Mesenchymal stem cell (in vitro differentiated cells and primary cell): ENCODE measurements at regions not wholly inside any gene's neighbourhood (a gene's known extent, or its start where the extent isn't known, plus 50 kb on each side); places are given as distances from the start of the nearest gene placed in this dataset.
A peak's percentile ranks its signal among the peaks of the same experiment; 100 is the strongest.

Experiments
- DNase-seq: peaks from one replicate; pipeline ENCODE4 v3.0.0-alpha.2; 2013
- H2AFZ ChIP-seq: one replicate; pipeline ENCODE4 v1.6.1; 2013; ENCODE audit warnings: low read depth, mild to moderate bottlenecking, control low read depth, inconsistent platforms, low read length, moderate library complexity
- H2AK5ac ChIP-seq: 2 replicates; pipeline ENCODE4 v1.6.1; 2013; ENCODE audit warnings: low read length, moderate library complexity, mild to moderate bottlenecking, inconsistent platforms; ENCODE audit not compliant: severe bottlenecking
- H2BK120ac ChIP-seq: one replicate; pipeline ENCODE4 v1.6.1; 2013; ENCODE audit warnings: low read depth, mild to moderate bottlenecking, inconsistent platforms, low read length, moderate library complexity
- H2BK12ac ChIP-seq, 2 experiments: one replicate each; pipeline ENCODE4 v1.6.1; 2013; ENCODE audit warnings: inconsistent platforms in 2 of 2, low read length in 2 of 2, mild to moderate bottlenecking in 2 of 2, moderate library complexity in 2 of 2, control low read depth in 1 of 2
- H2BK15ac ChIP-seq: one replicate; pipeline ENCODE4 v1.6.1; 2013; ENCODE audit warnings: mild to moderate bottlenecking, low read depth, inconsistent platforms; ENCODE audit not compliant: poor library complexity, severe bottlenecking
- H2BK5ac ChIP-seq: 2 replicates; pipeline ENCODE4 v1.6.1; 2013; ENCODE audit warnings: low read depth, mild to moderate bottlenecking, low read length, control low read depth, inconsistent platforms; ENCODE audit not compliant: poor library complexity, severe bottlenecking
- H3K14ac ChIP-seq, 2 experiments: one replicate each; pipeline ENCODE4 v1.6.1; 2013; ENCODE audit warnings: inconsistent platforms in 2 of 2, low read length in 2 of 2, control low read depth in 1 of 2, mild to moderate bottlenecking in 1 of 2, moderate library complexity in 1 of 2
- H3K18ac ChIP-seq, 2 experiments: one replicate each; pipeline ENCODE4 v1.6.1; 2013; ENCODE audit warnings: inconsistent platforms in 2 of 2, low read length in 2 of 2, control low read depth in 1 of 2, low read depth in 1 of 2, mild to moderate bottlenecking in 1 of 2
- H3K23ac ChIP-seq, 2 experiments: one replicate each; pipeline ENCODE4 v1.6.1; 2013; ENCODE audit warnings: inconsistent platforms in 2 of 2, low read length in 2 of 2, mild to moderate bottlenecking in 2 of 2, moderate library complexity in 2 of 2, control low read depth in 1 of 2
- H3K27ac ChIP-seq: 2 replicates; pipeline ENCODE4 v1.5.1; 2013; ENCODE audit warnings: mild to moderate bottlenecking, moderate library complexity, low read length, control low read depth, inconsistent platforms; ENCODE audit not compliant: poor library complexity, severe bottlenecking
- H3K27me3 ChIP-seq, 2 experiments: 2 replicates each; pipeline versions ENCODE4 v1.6.1 to v1.7.0; 2013; ENCODE audit warnings: low read length in 2 of 2, mild to moderate bottlenecking in 2 of 2, moderate library complexity in 2 of 2, control low read depth in 1 of 2, inconsistent platforms in 1 of 2; ENCODE audit not compliant: control insufficient read depth in 1 of 2, insufficient read depth in 1 of 2
- H3K36me3 ChIP-seq, 2 experiments: 2 replicates each; pipeline versions ENCODE4 v1.6.1 to v1.7.0; 2013; ENCODE audit warnings: low read length in 2 of 2, control low read depth in 1 of 2, inconsistent platforms in 1 of 2, low read depth in 1 of 2, mild to moderate bottlenecking in 1 of 2; ENCODE audit not compliant: insufficient read depth in 2 of 2, control insufficient read depth in 1 of 2
- H3K4ac ChIP-seq, 2 experiments: one replicate each; pipeline ENCODE4 v1.6.1; 2013; ENCODE audit warnings: inconsistent platforms in 2 of 2, low read length in 2 of 2, mild to moderate bottlenecking in 2 of 2, moderate library complexity in 2 of 2, control low read depth in 1 of 2, low read depth in 1 of 2
- H3K4me1 ChIP-seq: 2 replicates; pipeline ENCODE4 v1.6.1; 2013; ENCODE audit warnings: low read depth, low read length, control low read depth; ENCODE audit not compliant: control insufficient read depth, insufficient read depth
- H3K4me2 ChIP-seq: 2 replicates; pipeline ENCODE4 v1.6.1; 2013; ENCODE audit warnings: low read length, mild to moderate bottlenecking, inconsistent platforms; ENCODE audit not compliant: poor library complexity, severe bottlenecking
- H3K4me3 ChIP-seq, 2 experiments: 2 replicates each; pipeline versions ENCODE4 v1.5.1 to v1.7.0; 2013; ENCODE audit warnings: low read length in 2 of 2, mild to moderate bottlenecking in 2 of 2, control low read depth in 1 of 2, low read depth in 1 of 2; ENCODE audit not compliant: insufficient read depth in 1 of 2
- H3K79me1 ChIP-seq: replicated peaks from 2 replicates; pipeline ENCODE4 v1.6.1; 2013; ENCODE audit warnings: mild to moderate bottlenecking, control low read depth, low read length, inconsistent platforms; ENCODE audit not compliant: poor library complexity, severe bottlenecking
- H3K9ac ChIP-seq: 2 replicates; pipeline ENCODE4 v1.7.0; 2013; ENCODE audit warnings: mild to moderate bottlenecking, low read length, moderate library complexity
- H3K9me3 ChIP-seq: 2 replicates; pipeline ENCODE4 v1.7.0; 2013; ENCODE audit warnings: mild to moderate bottlenecking, low read length; ENCODE audit not compliant: control insufficient read depth
- H4K8ac ChIP-seq: one replicate; pipeline ENCODE4 v1.6.1; 2013; ENCODE audit warnings: inconsistent platforms, mild to moderate bottlenecking, low read length, moderate library complexity
- H4K91ac ChIP-seq: one replicate; pipeline ENCODE4 v1.6.1; 2013; ENCODE audit warnings: mild to moderate bottlenecking, low read length, inconsistent platforms
- WGBS: methylation state at CpG from one replicate; pipeline ENCODE4 v1.1.7; 2013; ENCODE audit warnings: mixed read lengths; 5-methylcytosine and 5-hydroxymethylcytosine counted together

DNA sequence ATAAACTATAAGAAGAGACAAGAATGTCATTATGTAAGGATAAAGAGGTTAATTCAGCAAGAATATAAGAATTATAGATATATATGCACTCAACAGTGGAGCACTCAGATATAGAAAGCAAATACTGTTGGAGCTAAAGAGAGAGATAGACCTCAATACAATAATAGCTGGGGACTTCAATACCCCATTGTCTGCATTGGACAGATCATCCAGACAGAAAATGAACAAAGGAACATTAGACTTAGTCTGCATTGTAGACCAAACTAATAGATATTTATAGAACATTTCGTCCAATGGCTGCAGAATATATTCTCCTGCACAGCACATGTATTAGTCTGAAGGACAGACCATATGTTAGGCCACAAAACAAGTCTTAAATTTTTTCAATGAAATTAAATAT, 777.1 kb downstream of the CDH18 start:
- no peak overlapping the region for H2BK12ac ChIP-seq
- no peak overlapping the region for H4K8ac ChIP-seq
- WGBS, result no CpG with 5 or more reads among the region's 1 CpG

DNA sequence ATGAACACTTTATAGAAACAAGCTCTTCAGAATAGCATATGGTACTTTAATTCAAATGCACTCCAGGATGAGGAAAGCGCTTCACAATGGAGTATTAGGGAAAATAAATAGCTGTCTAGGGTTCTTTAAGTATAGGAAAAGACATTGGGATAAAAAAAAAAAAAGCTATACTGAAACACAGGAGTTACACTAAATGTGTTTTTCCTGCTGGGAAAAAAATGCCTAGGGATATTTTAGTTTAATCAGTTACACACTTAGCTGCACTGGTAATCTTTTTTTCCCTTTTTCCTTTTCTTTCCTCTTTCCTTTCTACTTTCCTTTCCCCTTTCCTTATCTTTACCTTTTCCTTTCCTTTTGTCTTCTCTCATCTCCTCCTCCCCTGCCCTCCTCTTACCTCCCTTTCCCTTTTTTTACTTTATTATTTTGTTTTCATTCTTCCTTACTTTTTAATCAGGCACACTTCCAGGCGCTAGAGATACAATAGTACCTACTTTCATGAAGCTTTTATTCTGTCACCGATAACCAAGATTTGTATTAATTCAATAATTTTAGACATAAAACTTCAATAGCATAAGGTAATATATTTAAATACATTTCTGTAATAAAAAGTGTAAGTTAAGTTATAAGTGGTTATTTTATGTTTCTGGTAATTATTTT, 758.7 kb downstream of the CDH18 start:
- Histone ChIP-seq H3K14ac (no peak overlapping the region), H3K27ac (no peak overlapping the region), H2BK120ac (no peak overlapping the region), H4K91ac (no peak overlapping the region), H2BK5ac (no peak overlapping the region), H3K4ac (no peak overlapping the region), H2BK15ac (no peak overlapping the region), H3K23ac (no peak overlapping the region), H3K9me3 (peaks cover 3% of the 10 kb centered on the region), H3K18ac (no peak overlapping the region), H2BK12ac (no peak overlapping the region), H3K36me3 (no peaks in the 10 kb centered on the region), H3K4me3 (no peak overlapping the region), H4K8ac (no peak overlapping the region), H2AFZ (no peak overlapping the region), H3K79me1 (no peaks in the 10 kb centered on the region), H3K27me3 (no peaks in the 10 kb centered on the region), H3K9ac (no peak overlapping the region), H3K4me1 (no peaks in the 10 kb centered on the region), H3K4me2 (no peak overlapping the region), H2AK5ac (no peak overlapping the region)
- 100% methylated on average over 1 of the region's 3 CpGs for WGBS
- no peak for DNase-seq

More for the DNA sequence above, 777.1 kb downstream of the CDH18 start:
- Histone ChIP-seq H3K27ac (no peak overlapping the region), H2AK5ac (no peak overlapping the region), H2BK120ac (no peak overlapping the region), H3K14ac (no peak overlapping the region), H3K9me3 (peaks cover 2% of the 10 kb centered on the region), H2BK15ac (no peak overlapping the region), H2AFZ (no peak overlapping the region), H4K91ac (no peak overlapping the region), H3K27me3 (no peaks in the 10 kb centered on the region), H3K79me1 (no peaks in the 10 kb centered on the region), H3K9ac (no peak overlapping the region), H3K4ac (no peak overlapping the region), H3K4me3 (no peak overlapping the region), H3K23ac (no peak overlapping the region), H3K4me1 (no peaks in the 10 kb centered on the region), H3K4me2 (no peak overlapping the region), H3K36me3 (no peaks in the 10 kb centered on the region), H3K18ac (no peak overlapping the region), H2BK5ac (no peak overlapping the region)
- DNase-seq, result no peak

DNA sequence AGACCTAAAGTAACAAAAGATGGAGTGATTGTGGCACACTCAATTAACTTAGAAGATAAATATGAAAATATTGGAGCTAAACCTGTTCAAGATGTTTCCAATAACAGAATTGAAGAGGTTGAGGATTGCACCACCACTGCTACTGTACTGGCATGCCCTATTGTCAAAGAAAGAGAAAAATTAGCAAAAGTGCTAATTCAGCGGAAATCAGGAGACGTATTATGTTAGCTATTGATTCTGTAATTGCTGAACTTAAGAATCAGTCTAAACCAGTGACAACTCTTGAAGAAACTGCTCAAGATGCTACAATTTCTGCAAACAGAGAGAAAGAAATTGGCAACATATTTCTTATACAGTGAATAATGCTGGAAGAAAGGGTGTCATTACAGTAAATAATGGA, 754.4 kb downstream of the CDH18 start:
- 100% methylated on average over 2 of the region's 2 CpGs for WGBS
- no peaks in the 10 kb centered on the region for H3K27me3 ChIP-seq
- H2AFZ ChIP-seq, result no peak overlapping the region

DNA sequence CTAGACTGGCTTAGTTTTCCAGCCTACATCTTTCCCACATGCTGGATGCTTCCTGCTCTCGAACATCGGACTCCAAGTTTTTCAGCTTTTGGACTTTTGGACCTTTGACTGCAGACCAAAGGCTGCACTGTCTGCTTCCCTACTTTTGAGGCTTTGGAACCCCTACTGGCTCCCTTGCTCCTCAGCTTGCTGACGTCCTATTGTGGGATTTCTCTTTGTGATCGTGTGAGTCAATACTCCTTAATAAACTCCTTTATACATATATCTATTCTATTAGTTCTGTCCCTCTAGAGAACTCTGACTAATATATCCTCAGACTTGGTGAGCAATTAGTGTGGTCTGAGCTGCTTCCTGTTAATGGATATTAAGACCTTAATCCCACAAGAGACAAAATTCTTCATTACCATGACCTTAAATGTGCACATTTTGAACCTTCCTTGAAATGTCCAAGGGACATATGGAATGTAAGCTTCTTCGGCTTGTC, 752.9 kb downstream of the CDH18 start:
- WGBS, result 65% methylated on average over 3 of the region's 5 CpGs
- H3K4me2 ChIP-seq, result no peak overlapping the region

More for the DNA sequence above, 754.4 kb downstream of the CDH18 start:
- H3K18ac ChIP-seq, result no peak overlapping the region
- H4K91ac ChIP-seq, result no peak overlapping the region
- H3K4me2 ChIP-seq, result no peak overlapping the region
- H3K14ac ChIP-seq, result no peak overlapping the region
- no peaks in the 10 kb centered on the region for H3K79me1 ChIP-seq
- no peaks in the 10 kb centered on the region for H3K4me1 ChIP-seq
- H2BK120ac ChIP-seq, result no peak overlapping the region
- H2AK5ac ChIP-seq, result no peak overlapping the region
- H4K8ac ChIP-seq, result no peak overlapping the region
- no peaks in the 10 kb centered on the region for H3K36me3 ChIP-seq
- no peak overlapping the region for H3K27ac ChIP-seq
- H3K9ac ChIP-seq, result no peak overlapping the region
- H2BK15ac ChIP-seq, result no peak overlapping the region
- no peak overlapping the region for H3K23ac ChIP-seq
- no peak overlapping the region for H2BK12ac ChIP-seq
- no peak for DNase-seq
- peaks cover 8% of the 10 kb centered on the region for H3K9me3 ChIP-seq
- no peak overlapping the region for H3K4me3 ChIP-seq
- no peak overlapping the region for H2BK5ac ChIP-seq
- no peak overlapping the region for H3K4ac ChIP-seq

More for the DNA sequence above, 752.9 kb downstream of the CDH18 start:
- no peak overlapping the region for H4K91ac ChIP-seq
- peak; percentile 24 for DNase-seq
- H3K9me3 ChIP-seq, result peaks cover 8% of the 10 kb centered on the region
- no peak overlapping the region for H2AK5ac ChIP-seq
- H3K4me1 ChIP-seq, result no peaks in the 10 kb centered on the region
- no peak overlapping the region for H3K18ac ChIP-seq
- H3K9ac ChIP-seq, result no peak overlapping the region
- H3K27me3 ChIP-seq, result no peaks in the 10 kb centered on the region
- peak overlapping the region in 1 of 2 experiments; percentile 63 for H2BK12ac ChIP-seq
- no peaks in the 10 kb centered on the region for H3K79me1 ChIP-seq
- H3K14ac ChIP-seq, result no peak overlapping the region
- H2BK15ac ChIP-seq, result no peak overlapping the region
- no peak overlapping the region for H2BK120ac ChIP-seq
- no peak overlapping the region for H3K4me3 ChIP-seq
- no peak overlapping the region for H3K4ac ChIP-seq
- no peak overlapping the region for H3K27ac ChIP-seq
- no peak overlapping the region for H2BK5ac ChIP-seq
- no peak overlapping the region for H3K23ac ChIP-seq
- H2AFZ ChIP-seq, result no peak overlapping the region
- no peak overlapping the region for H4K8ac ChIP-seq
- H3K36me3 ChIP-seq, result no peaks in the 10 kb centered on the region
